Endothelial cell (in vitro differentiated cells): ENCODE measurements at regions not wholly inside any gene's neighbourhood (a gene's known extent, or its start where the extent isn't known, plus 50 kb on each side); places are given as distances from the start of the nearest gene placed in this dataset.

Experiments
- DNase-seq: peaks from one replicate; pipeline ENCODE4 v3.0.0; 2021; ENCODE audit warnings: low spot score
- H3K27ac Mint-ChIP-seq: one replicate; pipeline ENCODE4 v1.8.0; 2021; ENCODE audit warnings: mixed read lengths, inconsistent platforms; ENCODE audit not compliant: unreplicated experiment
- H3K27me3 Mint-ChIP-seq: one replicate; pipeline ENCODE4 v1.8.0; 2021; ENCODE audit warnings: mild to moderate bottlenecking, moderate library complexity, mixed read lengths, inconsistent platforms; ENCODE audit not compliant: unreplicated experiment
- H3K36me3 Mint-ChIP-seq: one replicate; pipeline ENCODE4 v1.8.0; 2021; ENCODE audit warnings: mild to moderate bottlenecking, low read depth, mixed read lengths, inconsistent platforms; ENCODE audit not compliant: unreplicated experiment
- H3K4me1 Mint-ChIP-seq: one replicate; pipeline ENCODE4 v1.8.0; 2021; ENCODE audit warnings: mild to moderate bottlenecking, mixed read lengths, inconsistent platforms; ENCODE audit not compliant: unreplicated experiment
- H3K4me3 Mint-ChIP-seq: one replicate; pipeline ENCODE4 v1.8.0; 2021; ENCODE audit warnings: mild to moderate bottlenecking, mixed read lengths, inconsistent platforms; ENCODE audit not compliant: unreplicated experiment
- H3K9me3 Mint-ChIP-seq: one replicate; pipeline ENCODE4 v1.8.0; 2021; ENCODE audit warnings: mixed read lengths, inconsistent platforms; ENCODE audit not compliant: unreplicated experiment
- TF ChIP-seq, protein P1 (sequence below): fragments of 200-600 bp; sonication (generic); IDR thresholded peaks from one replicate; pipeline ENCODE4 v1.5.0; 2021; ENCODE audit warnings: antibody characterized with exemption; ENCODE audit not compliant: unreplicated experiment

DNA sequence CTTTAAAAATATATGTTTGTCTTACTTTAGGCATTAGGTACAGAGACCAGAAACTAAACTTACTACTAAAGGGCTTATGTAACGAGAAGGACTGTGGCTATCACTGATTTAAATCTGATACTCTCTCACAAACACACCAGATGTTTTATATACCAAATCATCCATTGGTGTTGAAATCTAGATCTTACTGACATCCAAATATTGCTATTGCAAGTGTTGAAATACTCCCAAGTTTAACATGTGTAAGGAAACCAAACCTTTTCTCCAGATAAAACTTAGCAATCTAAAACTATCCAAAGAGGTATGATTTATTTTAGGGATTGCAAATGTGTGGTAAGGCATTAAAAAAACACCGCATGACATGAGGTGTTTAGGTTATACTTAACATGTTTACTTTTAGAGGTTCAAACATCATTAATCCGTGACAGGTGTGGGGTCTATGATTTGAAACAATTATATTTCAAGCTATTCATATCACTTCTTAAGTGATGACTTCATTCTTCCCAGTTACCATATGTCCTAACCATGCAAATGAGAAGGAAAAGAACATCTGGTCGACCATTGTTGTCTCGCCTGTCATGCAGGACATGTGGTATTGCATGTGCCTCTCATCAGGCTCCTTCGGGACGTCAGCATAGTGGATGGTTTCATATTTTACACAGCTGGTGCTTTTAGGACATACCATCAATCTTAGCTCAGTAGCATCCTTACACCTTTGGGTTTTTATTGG, 168.3 kb upstream of the SPACA1 start:
- Mint-ChIP-seq H3K4me3 (no peak overlapping the region), H3K4me1 (no peaks in the 10 kb centered on the region), H3K27ac (no peak overlapping the region), H3K36me3 (no peaks in the 10 kb centered on the region), H3K27me3 (peaks cover 5% of the 10 kb centered on the region), H3K9me3 (peaks cover 5% of the 10 kb centered on the region)
- TF ChIP-seq, protein P1, sequence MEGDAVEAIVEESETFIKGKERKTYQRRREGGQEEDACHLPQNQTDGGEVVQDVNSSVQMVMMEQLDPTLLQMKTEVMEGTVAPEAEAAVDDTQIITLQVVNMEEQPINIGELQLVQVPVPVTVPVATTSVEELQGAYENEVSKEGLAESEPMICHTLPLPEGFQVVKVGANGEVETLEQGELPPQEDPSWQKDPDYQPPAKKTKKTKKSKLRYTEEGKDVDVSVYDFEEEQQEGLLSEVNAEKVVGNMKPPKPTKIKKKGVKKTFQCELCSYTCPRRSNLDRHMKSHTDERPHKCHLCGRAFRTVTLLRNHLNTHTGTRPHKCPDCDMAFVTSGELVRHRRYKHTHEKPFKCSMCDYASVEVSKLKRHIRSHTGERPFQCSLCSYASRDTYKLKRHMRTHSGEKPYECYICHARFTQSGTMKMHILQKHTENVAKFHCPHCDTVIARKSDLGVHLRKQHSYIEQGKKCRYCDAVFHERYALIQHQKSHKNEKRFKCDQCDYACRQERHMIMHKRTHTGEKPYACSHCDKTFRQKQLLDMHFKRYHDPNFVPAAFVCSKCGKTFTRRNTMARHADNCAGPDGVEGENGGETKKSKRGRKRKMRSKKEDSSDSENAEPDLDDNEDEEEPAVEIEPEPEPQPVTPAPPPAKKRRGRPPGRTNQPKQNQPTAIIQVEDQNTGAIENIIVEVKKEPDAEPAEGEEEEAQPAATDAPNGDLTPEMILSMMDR, result no peak
- no peak for DNase-seq

- H3K27ac Mint-ChIP-seq, result no peak overlapping the region
- H3K36me3 Mint-ChIP-seq, result no peaks in the 10 kb centered on the region
- H3K4me3 Mint-ChIP-seq, result no peak overlapping the region
- no peak for DNase-seq
- TF ChIP-seq, protein P1, result no peak
- no peaks in the 10 kb centered on the region for H3K4me1 Mint-ChIP-seq
- peaks cover 3% of the 10 kb centered on the region for H3K27me3 Mint-ChIP-seq
- H3K9me3 Mint-ChIP-seq, result no peaks in the 10 kb centered on the region
Measured at GRCh38 chr6:87875781-87876180, 171.9 kb upstream of the SPACA1 start.

DNA sequence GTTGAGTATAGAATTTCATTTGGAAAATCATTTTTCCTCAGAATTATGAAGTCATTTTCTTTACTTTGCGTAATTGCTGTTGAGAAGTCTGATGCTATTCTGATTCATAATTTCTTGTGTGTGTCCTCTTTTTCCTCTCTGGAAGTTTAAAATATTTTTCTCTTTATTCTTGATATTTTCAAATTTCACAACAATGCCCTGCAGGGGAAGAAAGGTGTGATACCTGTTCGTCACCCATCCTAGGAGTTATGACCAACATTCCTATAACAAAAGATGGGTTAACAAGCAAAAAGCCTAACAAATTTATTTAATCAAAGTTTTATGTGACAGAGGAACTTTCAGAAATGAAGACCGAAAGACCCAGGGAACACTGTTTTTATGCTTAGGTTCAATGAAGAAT, 171.5 kb upstream of the AKIRIN2 start:
- DNase-seq, result no peak
- no peaks in the 10 kb centered on the region for H3K9me3 Mint-ChIP-seq
- H3K27ac Mint-ChIP-seq, result no peak overlapping the region
- no peak overlapping the region for H3K4me3 Mint-ChIP-seq
- H3K27me3 Mint-ChIP-seq, result peaks cover 3% of the 10 kb centered on the region
- TF ChIP-seq, protein P1, result no peak
- no peaks in the 10 kb centered on the region for H3K36me3 Mint-ChIP-seq
- H3K4me1 Mint-ChIP-seq, result no peaks in the 10 kb centered on the region

GRCh38 chr6:87870556-87870955, 168.5 kb upstream of the AKIRIN2 start:
- Mint-ChIP-seq H3K36me3 (no peaks in the 10 kb centered on the region), H3K27me3 (peaks cover 3% of the 10 kb centered on the region), H3K4me1 (no peaks in the 10 kb centered on the region), H3K27ac (no peak overlapping the region), H3K9me3 (no peaks in the 10 kb centered on the region), H3K4me3 (no peak overlapping the region)
- DNase-seq, result no peak
- TF ChIP-seq, protein P1, result no peak

DNA sequence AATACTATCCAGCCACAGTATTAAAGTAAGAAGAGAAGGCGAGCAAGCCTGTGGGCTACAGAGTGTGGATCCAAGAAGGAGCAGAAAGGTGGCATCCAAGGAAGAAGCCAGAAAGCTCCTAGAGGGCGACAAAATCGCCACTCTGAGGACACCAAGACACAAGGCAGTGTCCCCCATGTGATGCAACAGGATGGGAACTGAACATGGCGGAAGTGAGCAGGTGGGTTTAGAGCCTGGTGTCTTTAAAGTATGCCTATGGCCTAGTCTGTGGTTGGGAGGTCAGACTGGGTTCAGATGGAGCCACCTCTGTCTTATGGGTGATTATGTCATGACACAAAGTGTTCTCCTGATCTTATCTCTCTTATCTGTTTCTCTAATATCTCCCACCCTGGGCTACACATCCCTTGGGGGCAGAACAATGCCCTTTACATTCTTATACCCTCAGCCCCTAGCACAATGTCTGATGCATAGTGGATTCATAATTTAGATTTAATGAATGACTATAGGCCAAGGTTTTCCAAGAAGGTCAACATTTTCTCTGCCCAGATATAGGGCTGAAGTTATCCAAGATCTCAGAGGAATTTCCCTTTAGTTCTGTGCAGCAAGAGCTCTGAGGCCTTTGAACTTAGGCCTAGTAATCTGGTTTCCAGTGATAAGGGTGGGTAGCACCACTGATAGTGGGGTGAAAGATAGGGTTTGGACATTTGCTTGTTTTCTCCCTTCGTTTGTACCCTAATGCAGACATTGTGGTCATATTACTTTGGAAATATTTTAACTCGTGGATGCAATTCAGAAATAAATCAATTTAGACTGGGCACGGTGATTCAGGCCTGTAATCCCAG, 167.3 kb upstream of the AKIRIN2 start:
- TF ChIP-seq, protein P1, result no peak
- H3K27ac Mint-ChIP-seq, result no peak overlapping the region
- H3K36me3 Mint-ChIP-seq, result no peaks in the 10 kb centered on the region
- H3K9me3 Mint-ChIP-seq, result no peaks in the 10 kb centered on the region
- no peaks in the 10 kb centered on the region for H3K27me3 Mint-ChIP-seq
- no peaks in the 10 kb centered on the region for H3K4me1 Mint-ChIP-seq
- H3K4me3 Mint-ChIP-seq, result no peak overlapping the region
- DNase-seq, result no peak
